H9 (cell line): ENCODE measurements at regions not wholly inside any gene's neighbourhood (a gene's known extent, or its start where the extent isn't known, plus 50 kb on each side); places are given as distances from the start of the nearest gene placed in this dataset.

ENCODE experiments used
- DNase-seq: peaks from one replicate; pipeline ENCODE4 v3.0.0-alpha.2; 2017
- H2AFZ ChIP-seq: one replicate; pipeline ENCODE4 v1.6.1; 2013; ENCODE audit warnings: mild to moderate bottlenecking, low read length, control low read depth, moderate library complexity
- H2AK5ac ChIP-seq: 2 replicates; pipeline ENCODE4 v1.6.1; 2013; ENCODE audit warnings: low read length, control low read depth, mixed read lengths; ENCODE audit not compliant: insufficient read length
- H2BK120ac ChIP-seq: one replicate; pipeline ENCODE4 v1.6.1; 2013; ENCODE audit warnings: low read depth, mild to moderate bottlenecking, low read length, control low read depth, inconsistent platforms; ENCODE audit not compliant: poor library complexity, severe bottlenecking
- H2BK12ac ChIP-seq: 2 replicates; pipeline ENCODE4 v1.6.1; 2013; ENCODE audit warnings: low read length, control low read depth, mixed read lengths, low read depth; ENCODE audit not compliant: insufficient read length
- H2BK15ac ChIP-seq: 2 replicates; pipeline ENCODE4 v1.6.1; 2013; ENCODE audit warnings: low read depth, low read length, control low read depth
- H2BK20ac ChIP-seq: one replicate; pipeline ENCODE4 v1.6.1; 2013; ENCODE audit warnings: low read depth, mild to moderate bottlenecking, low read length, control low read depth, inconsistent platforms; ENCODE audit not compliant: poor library complexity, severe bottlenecking
- H2BK5ac ChIP-seq: 2 replicates; pipeline ENCODE4 v1.6.1; 2013; ENCODE audit warnings: low read length, control low read depth, mixed read lengths; ENCODE audit not compliant: insufficient read length
- H3K14ac ChIP-seq: 2 replicates; pipeline ENCODE4 v1.6.1; 2013; ENCODE audit warnings: low read length, control low read depth; ENCODE audit not compliant: insufficient read depth
- H3K18ac ChIP-seq: 2 replicates; pipeline ENCODE4 v1.6.1; 2013; ENCODE audit warnings: low read depth, mild to moderate bottlenecking, mixed read lengths, low read length, control low read depth; ENCODE audit not compliant: insufficient read length
- H3K23ac ChIP-seq: 2 replicates; pipeline ENCODE4 v1.6.1; 2013; ENCODE audit warnings: low read length, control low read depth, mixed read lengths, low read depth; ENCODE audit not compliant: insufficient read length
- H3K23me2 ChIP-seq: 2 replicates; pipeline ENCODE4 v1.6.1; 2013; ENCODE audit warnings: low read depth, mild to moderate bottlenecking, mixed read lengths, low read length, control low read depth; ENCODE audit not compliant: insufficient read length, poor library complexity, severe bottlenecking
- H3K27ac ChIP-seq: 2 replicates; pipeline ENCODE4 v1.5.1; 2013; ENCODE audit warnings: low read length, control low read depth, mixed read lengths, low read depth; ENCODE audit not compliant: insufficient read length
- H3K27me3 ChIP-seq: 2 replicates; pipeline ENCODE4 v1.6.1; 2013; ENCODE audit warnings: low read length, control low read depth, inconsistent platforms; ENCODE audit not compliant: insufficient read depth
- H3K4ac ChIP-seq: 2 replicates; pipeline ENCODE4 v1.6.1; 2013; ENCODE audit warnings: low read depth, mild to moderate bottlenecking, control low read depth, inconsistent platforms, low read length, moderate library complexity
- H3K4me1 ChIP-seq: 2 replicates; pipeline ENCODE4 v1.6.1; 2013; ENCODE audit warnings: low read length, control low read depth, inconsistent platforms; ENCODE audit not compliant: insufficient read depth
- H3K4me2 ChIP-seq: 2 replicates; pipeline ENCODE4 v1.6.1; 2013; ENCODE audit warnings: low read length, control low read depth, mixed read lengths; ENCODE audit not compliant: insufficient read length, insufficient read depth
- H3K56ac ChIP-seq: 2 replicates; pipeline ENCODE4 v1.6.1; 2013; ENCODE audit warnings: low read depth, mild to moderate bottlenecking, mixed read lengths, low read length, control low read depth; ENCODE audit not compliant: insufficient read length
- H3K79me1 ChIP-seq: 2 replicates; pipeline ENCODE4 v1.6.1; 2013; ENCODE audit warnings: low read depth, mild to moderate bottlenecking, moderate library complexity, low read length, control low read depth, inconsistent platforms; ENCODE audit not compliant: insufficient read depth, poor library complexity, severe bottlenecking
- H3K79me2 ChIP-seq: 2 replicates; pipeline ENCODE4 v1.6.1; 2013; ENCODE audit warnings: low read length, control low read depth, inconsistent platforms; ENCODE audit not compliant: insufficient read depth
- H3K9ac ChIP-seq: 2 replicates; pipeline ENCODE4 v1.6.1; 2013; ENCODE audit warnings: low read length, control low read depth, mixed read lengths; ENCODE audit not compliant: insufficient read length; ENCODE audit errors: extremely low read depth
- H3K9me3 ChIP-seq: one replicate; pipeline ENCODE4 v1.6.1; 2013; ENCODE audit warnings: low read depth, low read length, inconsistent platforms; ENCODE audit not compliant: control insufficient read depth
- H3T11ph ChIP-seq: one replicate; pipeline ENCODE4 v1.6.1; 2013; ENCODE audit warnings: mild to moderate bottlenecking, low read length, control low read depth, inconsistent platforms
- H4K20me1 ChIP-seq: one replicate; pipeline ENCODE4 v1.6.1; 2013; ENCODE audit not compliant: control insufficient read depth, insufficient read length, insufficient read depth
- H4K5ac ChIP-seq: 2 replicates; pipeline ENCODE4 v1.6.1; 2013; ENCODE audit warnings: low read depth, mild to moderate bottlenecking, mixed read lengths, low read length, control low read depth; ENCODE audit not compliant: insufficient read length
- H4K8ac ChIP-seq: replicated peaks from 2 replicates; pipeline ENCODE4 v1.6.1; 2013; ENCODE audit warnings: low read length, control low read depth, mixed read lengths, low read depth; ENCODE audit not compliant: insufficient read length
- H4K91ac ChIP-seq: 2 replicates; pipeline ENCODE4 v1.6.1; 2013; ENCODE audit warnings: low read depth, mild to moderate bottlenecking, moderate library complexity, mixed read lengths, low read length, control low read depth; ENCODE audit not compliant: insufficient read length
- H3K27ac Mint-ChIP-seq, 3 experiments: 2 replicates in 2 of 3; 3 replicates in 1 of 3; pipeline ENCODE4 v1.8.0; 2020 to 2021; ENCODE audit warnings: mixed read lengths in 3 of 3, mild to moderate bottlenecking in 1 of 3, moderate library complexity in 1 of 3
- H3K27me3 Mint-ChIP-seq: 2 replicates; pipeline ENCODE4 v1.8.0; 2021; ENCODE audit warnings: low read depth, mild to moderate bottlenecking, moderate library complexity, mixed read lengths
- H3K36me3 Mint-ChIP-seq, 3 experiments: 2 replicates in 2 of 3; 3 replicates in 1 of 3; pipeline ENCODE4 v1.8.0; 2020 to 2021; ENCODE audit warnings: low read depth in 3 of 3, mixed read lengths in 3 of 3; ENCODE audit not compliant: insufficient read depth in 1 of 3
- H3K4me1 Mint-ChIP-seq, 2 experiments: 2 replicates each; pipeline ENCODE4 v1.8.0; 2020; ENCODE audit warnings: mixed read lengths in 2 of 2
- H3K4me3 Mint-ChIP-seq, 2 experiments: 2 replicates in 1 of 2; 3 replicates in 1 of 2; pipeline ENCODE4 v1.8.0; 2020 to 2021; ENCODE audit warnings: mild to moderate bottlenecking in 2 of 2, mixed read lengths in 2 of 2, moderate library complexity in 1 of 2
- H3K9me3 Mint-ChIP-seq, 2 experiments: 2 replicates in 1 of 2; 3 replicates in 1 of 2; pipeline ENCODE4 v1.8.0; 2020; ENCODE audit warnings: mild to moderate bottlenecking in 2 of 2, mixed read lengths in 2 of 2, moderate library complexity in 1 of 2
- WGBS: extraction: QIAGEN DNeasy Blood & Tissue Kit; methylation state at CpG from one replicate; pipeline ENCODE4 v1.1.7; 2013; ENCODE audit warnings: missing lambda C conversion rate, low lambda C conversion rate, mixed read lengths; ENCODE audit not compliant: insufficient read length; ENCODE audit errors: extremely low coverage; 5-methylcytosine and 5-hydroxymethylcytosine counted together
- TF ChIP-seq, protein P1 (sequence below): fragments of 200-600 bp; sonication (generic); conservative IDR thresholded peaks from 3 replicates; pipeline ENCODE4 v1.8.0; 2021; ENCODE audit warnings: antibody characterized with exemption, mild to moderate bottlenecking

DNA sequence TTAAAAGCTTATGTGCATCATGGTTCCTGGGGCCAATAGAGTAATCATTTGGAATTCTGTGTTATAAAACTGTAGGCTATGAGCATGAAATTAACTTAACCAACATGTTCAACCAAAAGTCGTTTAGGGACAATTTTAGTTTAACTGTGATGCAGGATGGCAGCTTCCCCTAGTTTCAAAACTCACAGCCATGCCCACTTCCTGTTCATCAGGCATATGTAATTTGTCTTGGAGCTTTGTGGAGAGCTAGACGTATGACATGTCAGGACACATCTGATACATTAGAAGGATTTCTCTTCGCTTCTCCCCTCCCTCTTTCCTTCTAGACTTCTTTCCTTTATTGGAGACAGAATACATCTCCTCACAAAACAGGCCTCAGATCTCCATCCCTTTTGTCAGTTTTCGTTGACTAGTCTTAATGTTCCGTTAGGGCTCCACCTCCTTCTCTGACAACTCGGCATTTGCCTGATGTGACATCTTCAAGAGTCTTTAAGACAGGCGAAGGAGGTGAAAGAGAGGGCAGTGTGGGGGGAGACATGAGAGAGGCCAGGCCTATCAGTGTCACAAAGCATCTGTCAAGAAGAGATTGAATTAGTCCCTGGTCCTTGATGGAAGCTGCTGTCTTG, 176.0 kb downstream of the MSX2 start:
- no peak overlapping the region for H3K4me2 ChIP-seq
- no peak overlapping the region for H3K4ac ChIP-seq
- no peak overlapping the region for H2AFZ ChIP-seq
- peaks cover 7% of the 10 kb centered on the region for H3K27me3 Mint-ChIP-seq
- H2BK120ac ChIP-seq, result no peak overlapping the region
- TF ChIP-seq, protein P1, sequence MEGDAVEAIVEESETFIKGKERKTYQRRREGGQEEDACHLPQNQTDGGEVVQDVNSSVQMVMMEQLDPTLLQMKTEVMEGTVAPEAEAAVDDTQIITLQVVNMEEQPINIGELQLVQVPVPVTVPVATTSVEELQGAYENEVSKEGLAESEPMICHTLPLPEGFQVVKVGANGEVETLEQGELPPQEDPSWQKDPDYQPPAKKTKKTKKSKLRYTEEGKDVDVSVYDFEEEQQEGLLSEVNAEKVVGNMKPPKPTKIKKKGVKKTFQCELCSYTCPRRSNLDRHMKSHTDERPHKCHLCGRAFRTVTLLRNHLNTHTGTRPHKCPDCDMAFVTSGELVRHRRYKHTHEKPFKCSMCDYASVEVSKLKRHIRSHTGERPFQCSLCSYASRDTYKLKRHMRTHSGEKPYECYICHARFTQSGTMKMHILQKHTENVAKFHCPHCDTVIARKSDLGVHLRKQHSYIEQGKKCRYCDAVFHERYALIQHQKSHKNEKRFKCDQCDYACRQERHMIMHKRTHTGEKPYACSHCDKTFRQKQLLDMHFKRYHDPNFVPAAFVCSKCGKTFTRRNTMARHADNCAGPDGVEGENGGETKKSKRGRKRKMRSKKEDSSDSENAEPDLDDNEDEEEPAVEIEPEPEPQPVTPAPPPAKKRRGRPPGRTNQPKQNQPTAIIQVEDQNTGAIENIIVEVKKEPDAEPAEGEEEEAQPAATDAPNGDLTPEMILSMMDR, result no peak
- no peaks in the 10 kb centered on the region for H3K23me2 ChIP-seq
- no peak overlapping the region for H2BK5ac ChIP-seq
- H4K5ac ChIP-seq, result no peak overlapping the region
- no peaks in the 10 kb centered on the region for H3K79me2 ChIP-seq
- no peak overlapping the region for H2BK12ac ChIP-seq
- H2BK20ac ChIP-seq, result no peak overlapping the region
- H3K27me3 ChIP-seq, result no peaks in the 10 kb centered on the region
- no peak overlapping the region for H4K91ac ChIP-seq
- no peak overlapping the region for H4K8ac ChIP-seq
- DNase-seq, result no peak
- no peak overlapping the region for H3K18ac ChIP-seq
- no peak overlapping the region for H3K14ac ChIP-seq
- H3K4me3 Mint-ChIP-seq, result no peak overlapping the region
- H3T11ph ChIP-seq, result no peak overlapping the region
- no CpG with 5 or more reads among the region's 7 CpGs for WGBS
- no peak overlapping the region for H3K27ac ChIP-seq
- no peak overlapping the region; a peak in 1 of 7 replicates for H3K27ac Mint-ChIP-seq
- H3K56ac ChIP-seq, result no peak overlapping the region
- H3K4me1 Mint-ChIP-seq, result no peaks in the 10 kb centered on the region
- no peaks in the 10 kb centered on the region for H3K79me1 ChIP-seq
- no peak overlapping the region for H3K9ac ChIP-seq
- H3K4me1 ChIP-seq, result no peaks in the 10 kb centered on the region
- H3K36me3 Mint-ChIP-seq, result no peaks in the 10 kb centered on the region; a peak in 2 of 7 replicates
- H2AK5ac ChIP-seq, result no peak overlapping the region
- H2BK15ac ChIP-seq, result no peak overlapping the region
- H3K9me3 Mint-ChIP-seq, result peaks cover 3 to 4% of the 10 kb centered on the region in 2 experiments; a peak in 3 of 5 replicates
- no peaks in the 10 kb centered on the region for H4K20me1 ChIP-seq
- no peaks in the 10 kb centered on the region for H3K9me3 ChIP-seq
- no peak overlapping the region for H3K23ac ChIP-seq
